PC-9 (cell line): ENCODE measurements at regions not wholly inside any gene's neighbourhood (a gene's known extent, or its start where the extent isn't known, plus 50 kb on each side); places are given as distances from the start of the nearest gene placed in this dataset.

Source experiments
- BruUV-seq: library from RNA; stranded (reverse); fragments of 400-500 nt; replicated peaks from 2 replicates; lab custom pipeline; 2021; lab: Mats Ljungman, UMichigan
- CTCF ChIA-PET: fragments of 300-600 bp; sonication (Branson Sonifier 250); formaldehyde crosslinking; loops from one replicate; lab custom pipeline; 2022; ENCODE audit warnings: antibody characterized with exemption; lab: Charles Lee
- POLR2A ChIA-PET: fragments of 300-600 bp; sonication (Branson Sonifier 250); formaldehyde crosslinking; loops from one replicate; lab custom pipeline; 2022; ENCODE audit warnings: antibody characterized with exemption; ENCODE audit not compliant: unreplicated experiment; lab: Charles Lee
- DNase-seq, 2 experiments: peaks; one replicate each; pipeline versions ENCODE4 v3.0.0 to v3.0.0-alpha.2; 2015 to 2022; ENCODE audit warnings: mixed read lengths in 1 of 2
- H2AFZ ChIP-seq: fragments of 200-600 bp; sonication (generic); 2 replicates; pipeline ENCODE4 v1.8.1; 2017; ENCODE audit warnings: antibody characterized with exemption
- H3F3A ChIP-seq: fragments of 200-600 bp; sonication (generic); 2 replicates; pipeline ENCODE4 v1.8.1; 2017; ENCODE audit warnings: antibody characterized with exemption, mild to moderate bottlenecking, low read depth; ENCODE audit not compliant: insufficient read depth
- H3K27ac ChIP-seq: fragments of 200-600 bp; sonication (generic); 2 replicates; pipeline ENCODE4 v1.6.1; 2016; ENCODE audit warnings: mixed run types
- H3K27me3 ChIP-seq: fragments of 200-600 bp; sonication (generic); 2 replicates; pipeline ENCODE4 v1.6.1; 2016; ENCODE audit warnings: low read depth, mixed run types; ENCODE audit not compliant: insufficient read depth
- H3K36me3 ChIP-seq: fragments of 200-600 bp; sonication (generic); 2 replicates; pipeline ENCODE4 v1.6.1; 2016; ENCODE audit warnings: low read depth, mixed run types
- H3K4me1 ChIP-seq: fragments of 200-600 bp; sonication (generic); replicated peaks from 2 replicates; pipeline ENCODE4 v1.6.1; 2016; ENCODE audit warnings: mixed run types; ENCODE audit not compliant: insufficient read depth
- H3K4me2 ChIP-seq: fragments of 200-600 bp; sonication (generic); 2 replicates; pipeline ENCODE4 v1.6.1; 2017; ENCODE audit warnings: mixed run types
- H3K4me3 ChIP-seq: fragments of 200-600 bp; sonication (generic); 2 replicates; pipeline ENCODE4 v1.6.1; 2016; ENCODE audit warnings: mixed run types
- H3K79me2 ChIP-seq: fragments of 200-600 bp; sonication (generic); 2 replicates; pipeline ENCODE4 v1.6.1; 2017; ENCODE audit warnings: low read depth, mixed run types
- H3K9me2 ChIP-seq: fragments of 200-600 bp; sonication (generic); 2 replicates; pipeline ENCODE4 v1.8.1; 2017; ENCODE audit warnings: mild to moderate bottlenecking; ENCODE audit not compliant: insufficient read depth
- H3K9me3 ChIP-seq: fragments of 200-600 bp; sonication (generic); 2 replicates; pipeline ENCODE4 v1.8.1; 2016; ENCODE audit warnings: low read depth; ENCODE audit not compliant: insufficient read depth
- H4K20me1 ChIP-seq: fragments of 200-600 bp; sonication (generic); 2 replicates; pipeline ENCODE4 v1.8.1; 2017; ENCODE audit not compliant: insufficient read depth
- EZH2 ChIP-seq: fragments of 200-600 bp; sonication (generic); IDR thresholded peaks from 2 replicates; pipeline ENCODE4 v1.8.0; 2017; ENCODE audit warnings: antibody characterized with exemption, low read depth
- intact Hi-C: fragments of 100-400 bp; cut with micrococcal nuclease; formaldehyde crosslinking; loops from one replicate; pipeline ENCODE4 v1.10.0; 2022; ENCODE audit not compliant: unreplicated experiment
- TF ChIP-seq, protein P1 (sequence below): fragments of 200-600 bp; sonication (generic); conservative IDR thresholded peaks from 2 replicates; pipeline ENCODE4 v1.6.1; 2017; ENCODE audit warnings: mixed run types, antibody characterized with exemption, mild to moderate bottlenecking, moderate library complexity

DNA sequence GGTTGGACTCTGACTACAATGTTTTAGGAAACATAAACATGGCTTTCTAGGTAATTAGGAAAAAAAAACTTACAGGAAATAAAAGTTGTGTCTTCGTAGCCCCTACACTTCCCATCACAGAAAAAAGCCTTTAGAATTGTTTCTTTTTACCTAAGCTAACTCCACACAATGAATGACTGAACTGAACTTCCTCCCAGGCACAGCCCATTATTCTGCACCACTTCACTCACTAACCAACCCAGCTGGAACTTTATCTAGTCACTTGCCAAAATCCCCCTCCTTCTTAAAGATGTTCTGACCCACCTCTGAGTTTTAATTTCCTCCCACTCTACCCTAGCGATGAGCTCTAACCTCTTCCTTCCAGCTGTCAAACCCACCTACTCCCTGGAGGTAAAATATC, 91.7 kb upstream of the MEOX2 start:
- no peak overlapping the region for H3K27ac ChIP-seq
- no peaks in the 10 kb centered on the region for H3K27me3 ChIP-seq
- no peaks in the 10 kb centered on the region for H3K9me2 ChIP-seq
- no peaks in the 10 kb centered on the region for H3K9me3 ChIP-seq
- no peaks in the 10 kb centered on the region for H3K79me2 ChIP-seq
- H2AFZ ChIP-seq: no peak overlapping the region
- no TSS peak for BruUV-seq
- H3K4me1 ChIP-seq: no peaks in the 10 kb centered on the region
- peaks cover 3% of the 10 kb centered on the region; the same call in 1 of the 2 replicates for H4K20me1 ChIP-seq
- H3F3A ChIP-seq: no peaks in the 10 kb centered on the region
- intact Hi-C loops: no loop called here
- TF ChIP-seq, protein P1, sequence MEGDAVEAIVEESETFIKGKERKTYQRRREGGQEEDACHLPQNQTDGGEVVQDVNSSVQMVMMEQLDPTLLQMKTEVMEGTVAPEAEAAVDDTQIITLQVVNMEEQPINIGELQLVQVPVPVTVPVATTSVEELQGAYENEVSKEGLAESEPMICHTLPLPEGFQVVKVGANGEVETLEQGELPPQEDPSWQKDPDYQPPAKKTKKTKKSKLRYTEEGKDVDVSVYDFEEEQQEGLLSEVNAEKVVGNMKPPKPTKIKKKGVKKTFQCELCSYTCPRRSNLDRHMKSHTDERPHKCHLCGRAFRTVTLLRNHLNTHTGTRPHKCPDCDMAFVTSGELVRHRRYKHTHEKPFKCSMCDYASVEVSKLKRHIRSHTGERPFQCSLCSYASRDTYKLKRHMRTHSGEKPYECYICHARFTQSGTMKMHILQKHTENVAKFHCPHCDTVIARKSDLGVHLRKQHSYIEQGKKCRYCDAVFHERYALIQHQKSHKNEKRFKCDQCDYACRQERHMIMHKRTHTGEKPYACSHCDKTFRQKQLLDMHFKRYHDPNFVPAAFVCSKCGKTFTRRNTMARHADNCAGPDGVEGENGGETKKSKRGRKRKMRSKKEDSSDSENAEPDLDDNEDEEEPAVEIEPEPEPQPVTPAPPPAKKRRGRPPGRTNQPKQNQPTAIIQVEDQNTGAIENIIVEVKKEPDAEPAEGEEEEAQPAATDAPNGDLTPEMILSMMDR: no peak
- TF ChIP-seq EZH2: no peak
- POLR2A ChIA-PET: no interaction called here
- H3K4me3 ChIP-seq: no peak overlapping the region
- DNase-seq: no peak
- H3K4me2 ChIP-seq: no peak overlapping the region
- no peaks in the 10 kb centered on the region for H3K36me3 ChIP-seq
- CTCF ChIA-PET: no interaction called here

DNA sequence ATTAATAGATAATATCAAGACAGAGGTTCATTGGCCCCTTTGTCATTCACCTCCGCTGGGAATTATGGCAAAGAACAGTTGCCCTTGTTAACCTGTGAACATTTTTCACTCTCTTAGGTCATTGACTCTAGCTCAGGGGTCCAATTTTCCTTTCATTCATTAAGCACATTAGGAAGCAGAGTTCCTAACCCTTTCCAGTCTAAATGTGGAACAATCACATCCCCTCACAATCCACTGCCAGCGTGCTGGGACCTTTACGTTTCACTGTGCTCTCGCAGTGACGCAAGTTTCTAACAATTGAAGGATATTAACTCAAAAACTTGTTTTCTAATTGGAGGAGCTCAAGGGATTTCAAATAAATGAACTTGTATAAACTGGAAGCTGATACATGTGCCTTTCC, 79.3 kb upstream of the MEOX2 start:
- H2AFZ ChIP-seq: no peak overlapping the region
- H3K27ac ChIP-seq: no peak overlapping the region
- no TSS peak for BruUV-seq
- intact Hi-C loops: no loop called here
- no peak overlapping the region for H3K4me3 ChIP-seq
- no peaks in the 10 kb centered on the region for H3K27me3 ChIP-seq
- no peaks in the 10 kb centered on the region for H3K36me3 ChIP-seq
- POLR2A ChIA-PET: interaction anchor here (0.8 kb wide), 1 partner anchor 655 kb away, joined by 8 read pairs; no protein-coding TSS in a partner anchor
- CTCF ChIA-PET: no interaction called here
- no peaks in the 10 kb centered on the region for H3F3A ChIP-seq
- no peak for DNase-seq
- no peaks in the 10 kb centered on the region for H4K20me1 ChIP-seq
- TF ChIP-seq, protein P1: no peak
- TF ChIP-seq EZH2: no peak
- no peaks in the 10 kb centered on the region for H3K9me3 ChIP-seq
- no peaks in the 10 kb centered on the region for H3K79me2 ChIP-seq
- H3K4me1 ChIP-seq: no peaks in the 10 kb centered on the region
- no peak overlapping the region for H3K4me2 ChIP-seq
- H3K9me2 ChIP-seq: no peaks in the 10 kb centered on the region

- POLR2A ChIA-PET: no interaction called here
- intact Hi-C loops: no loop called here
- H3K9me2 ChIP-seq: no peaks in the 10 kb centered on the region
Observed at GRCh38 chr7:15764851-15765382, 78.4 kb upstream of the MEOX2 start.

More at GRCh38 chr7:15764851-15765382, 78.4 kb upstream of the MEOX2 start:
- TF ChIP-seq EZH2: no peak
- TF ChIP-seq, protein P1: no peak
- CTCF ChIA-PET: no interaction called here
- Histone ChIP-seq H3K27me3 (no peaks in the 10 kb centered on the region), H3F3A (no peaks in the 10 kb centered on the region), H3K79me2 (no peaks in the 10 kb centered on the region), H3K27ac (no peak overlapping the region), H3K9me3 (no peaks in the 10 kb centered on the region), H3K36me3 (no peaks in the 10 kb centered on the region), H4K20me1 (no peaks in the 10 kb centered on the region), H3K4me2 (no peak overlapping the region), H3K4me3 (no peak overlapping the region), H2AFZ (no peak overlapping the region), H3K4me1 (no peaks in the 10 kb centered on the region)
- DNase-seq: peak in 1 of 2 experiments; percentile 7
- no TSS peak for BruUV-seq
